HS-5 (cell line): ENCODE measurements at regions not wholly inside any gene's neighbourhood (a gene's known extent, or its start where the extent isn't known, plus 50 kb on each side); places are given as distances from the start of the nearest gene placed in this dataset.

Source experiments
- DNase-seq: peaks from one replicate; pipeline ENCODE4 v3.0.0-alpha.2; 2012; ENCODE audit warnings: low read depth

GRCh38 chr15:97096303-97096835 lies 765.9 kb downstream of the NR2F2 start:
- no peak for DNase-seq

DNA sequence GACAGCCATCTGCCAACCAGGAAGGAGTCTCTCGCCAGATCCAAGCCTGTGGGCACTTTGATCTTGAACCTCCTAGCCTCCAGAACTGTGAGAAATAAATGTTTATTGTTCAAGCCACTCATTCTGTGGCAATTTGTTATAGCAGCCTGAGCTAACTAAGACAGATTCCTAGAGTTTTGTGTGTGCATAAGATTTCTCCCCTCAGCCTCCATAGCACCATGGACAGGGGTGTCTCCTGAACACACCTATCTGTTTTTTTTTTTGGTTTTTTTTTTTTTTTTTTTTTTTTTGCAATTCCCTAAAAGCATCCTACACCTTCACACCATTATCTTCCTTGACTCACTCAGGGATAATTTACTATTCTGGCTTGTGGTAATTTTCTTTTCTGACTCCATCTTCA lies 768.5 kb downstream of the NR2F2 start:
- DNase-seq: no peak

DNA sequence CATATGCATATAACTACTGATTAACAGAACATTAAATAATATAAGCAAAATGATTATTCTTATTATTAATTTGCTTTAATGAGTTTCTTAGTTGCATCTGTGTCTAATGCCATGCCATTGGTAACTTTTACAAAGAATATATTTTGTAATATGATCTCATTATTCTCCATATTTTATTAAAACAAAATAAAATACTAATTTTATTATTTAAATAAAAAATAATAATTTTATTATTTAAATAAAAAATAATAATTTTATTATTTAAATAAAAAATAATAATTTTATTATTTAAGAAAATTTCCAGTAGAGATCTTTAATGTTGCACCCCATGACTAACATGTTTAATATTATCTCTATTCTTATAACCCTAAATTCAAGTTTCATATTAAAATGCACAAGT lies 771.1 kb downstream of the NR2F2 start:
- DNase-seq: no peak

GRCh38 chr15:97114900-97115760 lies 784.6 kb downstream of the NR2F2 start:
- DNase-seq: no peak

GRCh38 chr15:97115761-97116070 lies 785.2 kb downstream of the NR2F2 start:
- DNase-seq: no peak

- no peak for DNase-seq
Observed at GRCh38 chr15:97124790-97125189, 794.3 kb downstream of the NR2F2 start.

- no peak for DNase-seq
Observed at GRCh38 chr15:97126553-97127233, 796.2 kb downstream of the NR2F2 start.

- DNase-seq: no peak
Observed at GRCh38 chr15:97129674-97130073, 799.2 kb downstream of the NR2F2 start.

DNA sequence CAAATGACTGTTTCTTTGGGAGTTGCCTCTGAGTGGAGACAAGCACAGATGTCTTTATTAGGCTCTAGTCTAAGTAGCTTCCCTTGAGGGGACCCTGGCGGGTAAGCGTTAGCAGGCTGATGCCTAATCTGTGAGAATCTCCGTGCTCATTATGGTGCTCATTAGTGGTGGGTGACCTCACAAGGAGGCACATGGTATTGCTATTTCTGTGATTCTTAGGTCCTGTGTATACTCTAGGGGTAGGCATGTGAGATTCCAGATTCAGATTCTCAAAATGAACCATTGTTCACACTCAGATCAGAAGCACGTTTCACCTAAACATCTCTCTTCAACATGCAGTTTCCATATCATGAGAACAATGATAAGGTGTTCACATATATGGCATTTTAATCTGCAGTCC lies 809.7 kb downstream of the NR2F2 start:
- DNase-seq: no peak

GRCh38 chr15:97141360-97141759 lies 810.9 kb downstream of the NR2F2 start:
- DNase-seq: no peak

- no peak for DNase-seq
Observed at GRCh38 chr15:97141871-97142270, 811.4 kb downstream of the NR2F2 start.

DNA sequence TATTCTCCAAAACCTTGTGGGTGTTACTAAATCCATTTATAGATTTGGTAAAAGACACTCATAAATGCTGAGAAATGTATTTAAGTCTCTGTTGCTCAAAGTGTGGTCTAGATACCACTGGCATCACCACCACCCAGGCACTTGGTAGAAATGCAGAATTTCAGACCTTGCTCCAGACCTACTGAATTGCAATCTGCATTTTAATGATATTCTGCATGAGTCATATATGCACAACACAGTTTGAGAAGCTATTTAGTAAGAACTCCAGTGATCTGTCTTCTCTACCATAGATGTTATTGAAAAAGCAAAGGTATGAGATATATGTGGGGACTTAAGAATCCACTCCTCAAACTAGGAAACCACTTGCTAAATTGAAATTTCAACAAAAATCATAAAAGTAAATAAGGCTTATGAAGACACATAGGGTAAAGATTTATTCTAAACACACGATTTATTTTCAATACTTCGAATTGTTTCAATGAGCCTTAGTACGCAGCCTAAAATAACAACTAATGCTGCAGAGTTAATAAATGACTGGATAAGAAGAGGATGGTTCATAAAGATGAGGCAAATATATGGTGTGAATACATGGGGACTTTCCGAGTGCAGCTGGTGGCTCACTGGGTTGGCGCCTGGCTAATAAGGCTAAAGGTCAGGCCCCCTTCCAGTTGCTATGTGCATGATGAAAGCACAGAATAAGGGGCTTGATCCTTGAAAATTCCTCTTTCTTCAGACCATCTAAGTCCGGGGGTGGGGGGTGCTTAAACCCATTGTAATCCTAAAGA lies 813.3 kb downstream of the NR2F2 start:
- DNase-seq: no peak

DNA sequence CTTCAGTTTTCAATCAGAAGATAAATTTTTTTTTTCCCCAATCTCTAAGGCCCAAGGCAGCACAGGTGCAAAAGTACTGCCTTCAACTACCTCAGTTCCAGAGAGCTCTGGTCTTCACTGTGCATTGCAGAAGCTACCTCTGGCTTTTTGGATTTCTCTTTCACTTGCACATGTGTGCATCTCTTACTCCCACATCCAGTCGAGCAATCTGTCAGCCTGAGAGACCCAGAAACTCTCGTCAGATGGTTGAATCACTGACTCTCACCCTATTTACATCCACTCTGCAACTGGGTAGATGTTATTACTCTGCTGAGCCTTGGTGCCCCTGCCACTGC lies 813.8 kb downstream of the NR2F2 start:
- no peak for DNase-seq

- no peak for DNase-seq
Observed at GRCh38 chr15:97146929-97147870, 813.3 kb upstream of the ARRDC4 start.

GRCh38 chr15:97153356-97153965 lies 807.0 kb upstream of the ARRDC4 start:
- no peak for DNase-seq

DNA sequence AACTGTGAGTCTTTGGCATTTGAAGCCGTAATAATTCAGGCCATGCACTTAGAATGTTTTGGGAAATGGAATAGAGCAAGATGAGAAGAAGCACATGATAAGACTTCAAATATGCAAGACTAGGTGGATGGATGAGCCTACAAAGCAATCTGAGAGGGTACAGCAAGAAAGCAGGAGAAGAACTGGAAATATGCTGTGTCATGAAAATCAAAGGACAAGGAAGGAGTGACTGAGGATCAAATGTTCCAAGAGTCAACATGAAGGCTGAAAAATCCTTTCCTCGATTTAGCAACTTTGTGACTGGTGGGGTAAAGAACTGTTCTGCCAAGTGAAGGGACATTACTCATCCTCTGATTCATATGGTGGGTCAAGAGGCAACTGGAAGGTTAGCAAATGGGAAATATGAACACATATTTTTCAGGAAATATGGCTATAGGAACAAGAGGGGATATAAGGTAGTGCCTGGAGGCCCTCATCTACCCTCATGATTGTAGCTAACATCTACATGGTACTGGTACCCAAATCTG lies 803.7 kb upstream of the ARRDC4 start:
- DNase-seq: no peak

- DNase-seq: no peak
Observed at GRCh38 chr15:97162805-97163495, 797.6 kb upstream of the ARRDC4 start.

DNA sequence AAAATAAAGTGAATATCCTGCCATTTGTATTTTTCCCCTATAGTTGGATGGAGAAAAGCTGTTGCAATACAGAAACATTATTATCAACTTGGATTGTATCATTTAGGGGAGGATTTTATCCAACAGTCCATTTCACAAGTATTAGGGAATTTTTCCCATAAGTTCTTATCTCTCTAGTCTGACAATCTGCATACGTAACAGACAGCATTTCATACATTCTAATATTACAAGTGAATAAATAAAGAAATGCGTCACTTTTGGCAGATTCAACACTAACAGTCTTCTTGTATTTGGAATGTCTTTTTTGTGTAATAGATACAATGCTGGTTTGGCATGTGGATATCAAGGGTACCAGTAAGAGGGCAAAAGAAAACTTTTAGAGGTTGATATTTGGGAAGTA lies 795.3 kb upstream of the ARRDC4 start:
- no peak for DNase-seq

GRCh38 chr15:97168704-97169475 lies 791.6 kb upstream of the ARRDC4 start:
- DNase-seq: no peak

DNA sequence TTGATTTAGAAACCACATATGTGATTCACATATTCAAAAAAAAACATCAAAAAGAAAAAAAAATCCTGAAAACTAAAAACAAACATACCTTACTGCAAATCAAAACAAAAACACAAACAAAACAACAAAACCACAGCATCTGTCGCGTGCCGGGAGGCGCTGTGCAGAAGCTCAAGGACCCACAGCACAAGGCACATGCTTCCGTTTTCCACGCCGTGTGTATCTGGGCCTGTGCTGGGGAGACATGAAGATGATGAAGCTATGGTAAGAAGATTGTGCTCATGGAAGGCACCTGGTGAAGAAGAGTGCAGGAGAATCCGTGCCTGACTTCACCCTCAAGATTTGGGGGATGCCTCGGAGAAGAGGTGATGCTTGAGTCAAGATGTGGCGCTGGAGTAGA lies 788.9 kb upstream of the ARRDC4 start:
- no peak for DNase-seq
